GM23248 (cell line): ENCODE measurements at regions not wholly inside any gene's neighbourhood (a gene's known extent, or its start where the extent isn't known, plus 50 kb on each side); places are given as distances from the start of the nearest gene placed in this dataset.

Experiments
- DNase-seq: peaks from one replicate; pipeline ENCODE4 v3.0.0-alpha.2; 2015
- H2AFZ ChIP-seq: fragments of 200-600 bp; sonication (generic); 2 replicates; pipeline ENCODE4 v1.6.1; 2016; ENCODE audit warnings: antibody characterized with exemption
- H3F3A ChIP-seq: fragments of 200-600 bp; sonication (generic); 2 replicates; pipeline ENCODE4 v1.6.1; 2016; ENCODE audit warnings: mild to moderate bottlenecking, antibody characterized with exemption, mixed run types; ENCODE audit not compliant: insufficient read depth
- H3K27ac ChIP-seq: fragments of 200-600 bp; sonication (generic); 2 replicates; pipeline ENCODE4 v1.5.1; 2016; ENCODE audit warnings: mild to moderate bottlenecking
- H3K27me3 ChIP-seq: fragments of 200-600 bp; sonication (generic); replicated peaks from 2 replicates; pipeline ENCODE4 v1.6.1; 2016; ENCODE audit warnings: mild to moderate bottlenecking; ENCODE audit not compliant: insufficient read depth
- H3K36me3 ChIP-seq: fragments of 200-600 bp; sonication (generic); 2 replicates; pipeline ENCODE4 v1.6.1; 2016; ENCODE audit warnings: low read depth, mild to moderate bottlenecking
- H3K4me1 ChIP-seq: fragments of 200-600 bp; sonication (generic); 2 replicates; pipeline ENCODE4 v1.6.1; 2016; ENCODE audit warnings: mild to moderate bottlenecking; ENCODE audit not compliant: insufficient read depth
- H3K4me2 ChIP-seq: fragments of 200-600 bp; sonication (generic); one replicate; pipeline ENCODE4 v1.6.1; 2016; ENCODE audit warnings: mild to moderate bottlenecking; ENCODE audit not compliant: unreplicated experiment
- H3K4me3 ChIP-seq: fragments of 200-600 bp; sonication (generic); 2 replicates; pipeline ENCODE4 v1.5.1; 2016; ENCODE audit warnings: mild to moderate bottlenecking
- H3K79me2 ChIP-seq: fragments of 200-600 bp; sonication (generic); 2 replicates; pipeline ENCODE4 v1.6.1; 2016; ENCODE audit warnings: mild to moderate bottlenecking; ENCODE audit not compliant: insufficient read depth
- H3K9ac ChIP-seq: fragments of 200-600 bp; sonication (generic); 2 replicates; pipeline ENCODE4 v1.6.1; 2016; ENCODE audit warnings: mild to moderate bottlenecking
- H3K9me2 ChIP-seq: fragments of 200-600 bp; sonication (generic); 2 replicates; pipeline ENCODE4 v1.6.1; 2016; ENCODE audit warnings: mixed run types, mild to moderate bottlenecking, moderate library complexity; ENCODE audit not compliant: insufficient read depth
- H3K9me3 ChIP-seq: fragments of 200-600 bp; sonication (generic); one replicate; pipeline ENCODE4 v1.6.1; 2017; ENCODE audit warnings: low read depth
- H4K20me1 ChIP-seq: fragments of 200-600 bp; sonication (generic); 2 replicates; pipeline ENCODE4 v1.6.0; 2016; ENCODE audit not compliant: insufficient read depth
- EZH2 ChIP-seq: fragments of 200-600 bp; sonication (generic); IDR thresholded peaks from 2 replicates; pipeline ENCODE4 v1.6.1; 2018; ENCODE audit warnings: antibody characterized with exemption, mild to moderate bottlenecking; ENCODE audit not compliant: insufficient read depth, poor library complexity, severe bottlenecking
- EZH2phosphoT487 ChIP-seq: fragments of 200-600 bp; sonication (generic); IDR thresholded peaks from 2 replicates; pipeline ENCODE4 v1.6.1; 2018; ENCODE audit warnings: antibody characterized with exemption, moderate library complexity, mild to moderate bottlenecking, low read depth; ENCODE audit not compliant: insufficient read depth
- WGBS, 2 experiments: methylation state at CpG; one replicate each; pipeline ENCODE4 v1.1.6; 2015 to 2017; ENCODE audit warnings: low lambda C conversion rate in 2 of 2, low coverage in 1 of 2; ENCODE audit errors: missing lambda C conversion rate in 2 of 2; 5-methylcytosine and 5-hydroxymethylcytosine counted together
- in situ Hi-C: fragments of 300-500 bp; cut with MboI; formaldehyde crosslinking; loops from 2 replicates; pipeline ENCODE4 v1.15.0; 2020

GRCh38 chr3:99515891-99516290, 122.5 kb upstream of the COL8A1 start:
- DNase-seq: no peak
- no peak overlapping the region for H3K4me3 ChIP-seq
- H3K4me1 ChIP-seq: no peaks in the 10 kb centered on the region
- no peaks in the 10 kb centered on the region for H3K9me2 ChIP-seq
- no peaks in the 10 kb centered on the region for H3K27me3 ChIP-seq
- H3K27ac ChIP-seq: no peak overlapping the region
- H4K20me1 ChIP-seq: no peaks in the 10 kb centered on the region
- no peak overlapping the region for H3K4me2 ChIP-seq
- in situ Hi-C loops: no loop called here
- TF ChIP-seq EZH2 (no peak), EZH2phosphoT487 (no peak)
- H3K9ac ChIP-seq: no peak overlapping the region
- H3F3A ChIP-seq: no peaks in the 10 kb centered on the region
- WGBS, 2 experiments: 63 to 76% methylated on average over 4 of the region's 4 CpGs
- H3K36me3 ChIP-seq: no peaks in the 10 kb centered on the region
- no peaks in the 10 kb centered on the region for H3K79me2 ChIP-seq
- no peaks in the 10 kb centered on the region for H3K9me3 ChIP-seq
- no peak overlapping the region for H2AFZ ChIP-seq

- no peak for TF ChIP-seq EZH2
- no peak for TF ChIP-seq EZH2phosphoT487
- in situ Hi-C loops: no loop called here
- Histone ChIP-seq H3K4me2 (peak overlapping the region; percentile 3), H3K9me3 (no peaks in the 10 kb centered on the region), H3K27me3 (no peaks in the 10 kb centered on the region), H3K36me3 (no peaks in the 10 kb centered on the region), H3K9me2 (no peaks in the 10 kb centered on the region; the same call in 1 of the 2 replicates), H3K27ac (0 out of 2 replicates have a peak overlapping the region, but pooled peaks have one; percentile 3), H3K4me3 (no peak overlapping the region), H3K4me1 (peaks cover 42% of the 10 kb centered on the region), H3K9ac (no peak overlapping the region), H3F3A (peaks cover 6% of the 10 kb centered on the region; the same call in 1 of the 2 replicates), H4K20me1 (no peaks in the 10 kb centered on the region), H2AFZ (no peak overlapping the region), H3K79me2 (no peaks in the 10 kb centered on the region)
- DNase-seq: peak; percentile 56
- WGBS, 2 experiments: 63 to 64% methylated on average over 5 of the region's 5 CpGs
Observed at GRCh38 chr3:99509224-99509623, 129.2 kb upstream of the COL8A1 start.

GRCh38 chr3:99508191-99508590, 130.2 kb upstream of the COL8A1 start:
- Histone ChIP-seq H3K36me3 (no peaks in the 10 kb centered on the region), H3K27me3 (no peaks in the 10 kb centered on the region), H3K9ac (no peak overlapping the region), H3F3A (peaks cover 6% of the 10 kb centered on the region; the same call in 1 of the 2 replicates), H3K27ac (no peak overlapping the region), H3K9me3 (no peaks in the 10 kb centered on the region), H3K4me1 (peaks cover 52% of the 10 kb centered on the region), H2AFZ (no peak overlapping the region), H3K9me2 (no peaks in the 10 kb centered on the region; the same call in 1 of the 2 replicates), H3K4me2 (peak overlapping the region; percentile 8), H3K79me2 (no peaks in the 10 kb centered on the region), H3K4me3 (no peak overlapping the region), H4K20me1 (no peaks in the 10 kb centered on the region)
- TF ChIP-seq EZH2 (no peak), EZH2phosphoT487 (no peak)
- no peak for DNase-seq
- in situ Hi-C loops: no loop called here

GRCh38 chr3:99505646-99506269, 132.6 kb upstream of the COL8A1 start:
- Histone ChIP-seq H3K27me3 (no peaks in the 10 kb centered on the region), H3K9me3 (no peaks in the 10 kb centered on the region), H3K27ac (peak overlapping the region; percentile 90), H3K4me2 (peak overlapping the region; percentile 55), H3K79me2 (no peaks in the 10 kb centered on the region), H3F3A (peaks cover 6% of the 10 kb centered on the region; the same call in 1 of the 2 replicates), H3K4me3 (0 out of 2 replicates have a peak overlapping the region, but pooled peaks have one; percentile 15), H3K9me2 (no peaks in the 10 kb centered on the region; the same call in 1 of the 2 replicates), H3K9ac (peak overlapping the region; percentile 65), H3K4me1 (peaks cover 60% of the 10 kb centered on the region), H4K20me1 (no peaks in the 10 kb centered on the region), H3K36me3 (no peaks in the 10 kb centered on the region), H2AFZ (0 out of 2 replicates have a peak overlapping the region, but pooled peaks have one; percentile 43)
- 1 to 2% methylated on average over 7 of the region's 7 CpGs for WGBS, 2 experiments
- TF ChIP-seq EZH2phosphoT487 (no peak), EZH2 (no peak)
- peak; percentile 99 for DNase-seq
- in situ Hi-C loops: no loop called here
